Endothelial cell of umbilical vein (primary cell): ENCODE measurements at regions not wholly inside any gene's neighbourhood (a gene's known extent, or its start where the extent isn't known, plus 50 kb on each side); places are given as distances from the start of the nearest gene placed in this dataset.

Experiments used
- BruUV-seq: library from RNA; stranded (reverse); fragments of 400-500 nt; replicated peaks from 2 replicates; lab custom pipeline; 2021; lab: Mats Ljungman, UMichigan
- CTCF ChIA-PET: fragments of 300-600, 350-600 bp; sonication (Branson Sonifier 250); formaldehyde crosslinking; loops from one replicate; lab custom pipeline; 2021; ENCODE audit warnings: antibody characterized with exemption, inconsistent platforms; lab: Charles Lee
- POLR2A ChIA-PET: fragments of 300-600, 350-600 bp; sonication (Branson Sonifier 250); formaldehyde crosslinking; loops from one replicate; lab custom pipeline; 2021; ENCODE audit warnings: antibody characterized with exemption, inconsistent platforms; lab: Charles Lee
- DNase-seq: peaks from one replicate; pipeline ENCODE4 v3.0.0-alpha.2; 2011; ENCODE audit warnings: low read depth, low spot score
- FAIRE-seq: peaks from 2 replicates; lab custom pipeline; 2011; peaks lifted over from hg19 to GRCh38; lab: Jason Lieb, UNC
- H2AFZ ChIP-seq: 2 replicates; pipeline ENCODE4 v1.6.0; 2012; ENCODE audit warnings: low read depth, low read length, control low read depth, inconsistent platforms
- H3K27ac ChIP-seq: 2 replicates; pipeline ENCODE4 v1.5.1; 2011; ENCODE audit warnings: low read depth, mild to moderate bottlenecking, control low read depth, low read length, moderate library complexity; ENCODE audit not compliant: insufficient read depth
- H3K27me3 ChIP-seq, 2 experiments: 2 replicates each; pipeline versions ENCODE4 v1.6.0 to v1.6.1; 2011; ENCODE audit warnings: low read length in 2 of 2, mixed read lengths in 1 of 2; ENCODE audit not compliant: control insufficient read depth in 2 of 2, insufficient read depth in 2 of 2
- H3K36me3 ChIP-seq, 2 experiments: 2 replicates in 1 of 2; 3 replicates in 1 of 2; pipeline ENCODE4 v1.5.1; 2011; ENCODE audit warnings: low read length in 2 of 2, mild to moderate bottlenecking in 1 of 2, moderate library complexity in 1 of 2; ENCODE audit not compliant: control insufficient read depth in 2 of 2, insufficient read depth in 2 of 2; ENCODE audit errors: extremely low read depth in 1 of 2
- H3K4me1 ChIP-seq: 3 replicates; pipeline ENCODE4 v1.5.1; 2011; ENCODE audit warnings: mild to moderate bottlenecking, low read length; ENCODE audit not compliant: control insufficient read depth, insufficient read depth; ENCODE audit errors: extremely low read depth
- H3K4me2 ChIP-seq: 2 replicates; pipeline ENCODE4 v1.6.1; 2011; ENCODE audit warnings: low read length, control low read depth, mixed read lengths; ENCODE audit not compliant: insufficient read depth
- H3K4me3 ChIP-seq, 3 experiments: fragments of 200-600 bp in 1 of 3; sonication (generic), shearing (Covaris generic) in 1 of 3; replicated peaks in 1 of 3; 2 replicates each; pipeline ENCODE4 v1.5.1; 2011 to 2016; ENCODE audit warnings: control low read depth in 3 of 3, low read length in 3 of 3, mild to moderate bottlenecking in 2 of 3, inconsistent platforms in 1 of 3, low read depth in 1 of 3, moderate library complexity in 1 of 3; ENCODE audit not compliant: insufficient read depth in 1 of 3
- H3K79me2 ChIP-seq: 2 replicates; pipeline ENCODE4 v1.6.0; 2012; ENCODE audit warnings: low read length, inconsistent platforms; ENCODE audit not compliant: control insufficient read depth, insufficient read depth
- H3K9ac ChIP-seq: replicated peaks from 2 replicates; pipeline ENCODE3; 2011; ENCODE audit warnings: low read length, control low read depth; ENCODE audit not compliant: insufficient read depth; ENCODE audit errors: extremely low read depth
- H3K9me1 ChIP-seq: replicated peaks from 3 replicates; pipeline ENCODE4 v1.6.0; 2011; ENCODE audit warnings: mild to moderate bottlenecking, low read length; ENCODE audit not compliant: control insufficient read depth, insufficient read depth; ENCODE audit errors: extremely low read depth
- H3K9me3 ChIP-seq: replicated peaks from 2 replicates; pipeline ENCODE4 v1.5.1; 2012; ENCODE audit warnings: low read length, inconsistent platforms; ENCODE audit not compliant: control insufficient read depth, insufficient read depth
- H4K20me1 ChIP-seq: replicated peaks from 2 replicates; pipeline ENCODE3; 2011; ENCODE audit warnings: mild to moderate bottlenecking, low read length; ENCODE audit not compliant: control insufficient read depth, insufficient read depth; ENCODE audit errors: extremely low read depth
- CTCF ChIP-seq, 2 donors: IDR thresholded peaks; 1 replicate in 1 of 2; 2 replicates in 1 of 2; pipeline ENCODE4 v1.5.1; 2011; ENCODE audit warnings: low read length in 2 of 2, mild to moderate bottlenecking in 2 of 2, moderate library complexity in 2 of 2, control low read depth in 1 of 2, inconsistent platforms in 1 of 2, low read depth in 1 of 2; ENCODE audit not compliant: insufficient read depth in 1 of 2; ENCODE audit errors: extremely low read depth in 1 of 2
- EZH2 ChIP-seq: IDR thresholded peaks from 2 replicates; pipeline ENCODE4 v1.6.1; 2012; ENCODE audit warnings: borderline replicate concordance, low read depth, mild to moderate bottlenecking, moderate library complexity, low read length, inconsistent platforms; ENCODE audit not compliant: severe bottlenecking
- FOS ChIP-seq: IDR thresholded peaks from 2 replicates; pipeline ENCODE4 v1.6.1; 2011; ENCODE audit warnings: mild to moderate bottlenecking, low read length, moderate library complexity, borderline replicate concordance; ENCODE audit not compliant: insufficient read depth
- GATA2 ChIP-seq: IDR thresholded peaks from 2 replicates; pipeline ENCODE4 v1.7.0; 2011; ENCODE audit warnings: low read depth, mild to moderate bottlenecking, moderate library complexity, mixed read lengths, low read length; ENCODE audit not compliant: insufficient read length, insufficient read depth
- JUN ChIP-seq: IDR thresholded peaks from 2 replicates; pipeline ENCODE4 v1.6.1; 2011; ENCODE audit warnings: borderline replicate concordance, low read depth; ENCODE audit not compliant: insufficient read length, insufficient read depth
- MAX ChIP-seq: IDR thresholded peaks from 2 replicates; pipeline ENCODE4 v1.6.1; 2011; ENCODE audit not compliant: insufficient read depth, insufficient read length
- MYC ChIP-seq: IDR thresholded peaks from one replicate; pipeline ENCODE4 v1.6.1; 2011; ENCODE audit warnings: mild to moderate bottlenecking, low read depth, low read length
- POLR2A ChIP-seq: IDR thresholded peaks from 2 replicates; pipeline ENCODE4 v1.6.1; 2012; ENCODE audit warnings: low read depth, mild to moderate bottlenecking, control low read depth, low read length
- POLR2AphosphoS5 ChIP-seq: IDR thresholded peaks from 2 replicates; pipeline ENCODE4 v1.6.1; 2012; ENCODE audit warnings: low read depth, mild to moderate bottlenecking, control low read depth, low read length, moderate library complexity; ENCODE audit not compliant: insufficient read depth
- dilution Hi-C: fragments of 300-500 bp; cut with MboI; formaldehyde crosslinking; loops from one replicate; pipeline ENCODE4 v1.15.0; 2019; ENCODE audit warnings: low sequenced_read_pairs; ENCODE audit not compliant: extremely low pct_ligation_motif_present
- intact Hi-C: fragments of 100-400 bp; cut with micrococcal nuclease; formaldehyde crosslinking; loops from one replicate; pipeline ENCODE4 v1.10.0; 2022

GRCh38 chr5:2877522-2877921 is 126.0 kb upstream of the IRX2 start:
- TF ChIP-seq POLR2A (no peak), EZH2 (no peak), FOS (no peak), JUN (no peak), POLR2AphosphoS5 (no peak), GATA2 (no peak), CTCF (IDR thresholded peaks at IDR 0.05; ENCODE audit: extremely low read depth in 1 of 2, insufficient read depth in 1 of 2, low read depth in 1 of 2, low read length in 2 of 2) (no peak), MYC (no peak), MAX (no peak)
- no peaks in the 10 kb centered on the region for H3K27me3 ChIP-seq
- H3K9ac ChIP-seq: no peak overlapping the region
- no peaks in the 10 kb centered on the region for H3K9me1 ChIP-seq
- H3K79me2 ChIP-seq: no peaks in the 10 kb centered on the region
- H3K36me3 ChIP-seq: no peaks in the 10 kb centered on the region
- no peaks in the 10 kb centered on the region for H3K4me1 ChIP-seq
- intact Hi-C loops (no loop called here), dilution Hi-C loops (no loop called here)
- FAIRE-seq: no peak
- H3K27ac ChIP-seq: no peak overlapping the region
- ChIA-PET POLR2A (no interaction called here), CTCF (no interaction called here)
- no peak overlapping the region for H2AFZ ChIP-seq
- H3K4me2 ChIP-seq: no peak overlapping the region
- no peak for DNase-seq
- no peaks in the 10 kb centered on the region for H4K20me1 ChIP-seq
- BruUV-seq: no TSS peak
- peaks cover 6% of the 10 kb centered on the region for H3K9me3 ChIP-seq
- H3K4me3 ChIP-seq: no peak overlapping the region
